ENCODE measurements at regions not wholly inside any gene's neighbourhood (a gene's known extent, or its start where the extent isn't known, plus 50 kb on each side); places are given as distances from the start of the nearest gene placed in this dataset.

DNA sequence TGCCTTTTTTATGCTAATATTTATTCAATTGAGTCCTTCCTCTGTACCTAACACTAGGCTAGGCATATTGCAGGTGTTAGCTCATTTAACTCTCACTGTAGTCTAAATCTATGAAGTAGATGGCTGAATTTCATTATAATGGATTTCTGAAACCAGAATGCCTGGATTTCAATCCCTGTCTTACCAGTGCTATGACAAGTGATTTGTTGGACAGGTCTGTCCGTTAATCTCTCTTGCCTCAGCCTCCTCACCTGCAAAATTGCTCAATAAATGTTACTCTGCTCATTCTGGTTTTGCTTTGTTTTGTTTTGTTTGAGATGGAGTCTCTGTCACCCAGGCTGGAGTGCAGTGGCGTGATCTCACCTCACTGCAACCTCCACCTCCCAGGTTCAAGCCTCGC is 146.1 kb upstream of the ADGRL2 start:
- TF ChIP-seq, protein P1, sequence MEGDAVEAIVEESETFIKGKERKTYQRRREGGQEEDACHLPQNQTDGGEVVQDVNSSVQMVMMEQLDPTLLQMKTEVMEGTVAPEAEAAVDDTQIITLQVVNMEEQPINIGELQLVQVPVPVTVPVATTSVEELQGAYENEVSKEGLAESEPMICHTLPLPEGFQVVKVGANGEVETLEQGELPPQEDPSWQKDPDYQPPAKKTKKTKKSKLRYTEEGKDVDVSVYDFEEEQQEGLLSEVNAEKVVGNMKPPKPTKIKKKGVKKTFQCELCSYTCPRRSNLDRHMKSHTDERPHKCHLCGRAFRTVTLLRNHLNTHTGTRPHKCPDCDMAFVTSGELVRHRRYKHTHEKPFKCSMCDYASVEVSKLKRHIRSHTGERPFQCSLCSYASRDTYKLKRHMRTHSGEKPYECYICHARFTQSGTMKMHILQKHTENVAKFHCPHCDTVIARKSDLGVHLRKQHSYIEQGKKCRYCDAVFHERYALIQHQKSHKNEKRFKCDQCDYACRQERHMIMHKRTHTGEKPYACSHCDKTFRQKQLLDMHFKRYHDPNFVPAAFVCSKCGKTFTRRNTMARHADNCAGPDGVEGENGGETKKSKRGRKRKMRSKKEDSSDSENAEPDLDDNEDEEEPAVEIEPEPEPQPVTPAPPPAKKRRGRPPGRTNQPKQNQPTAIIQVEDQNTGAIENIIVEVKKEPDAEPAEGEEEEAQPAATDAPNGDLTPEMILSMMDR (IDR thresholded peaks at IDR 0.05) = no peak
- TF ChIP-seq SIN3A (IDR thresholded peaks at IDR 0.05; ENCODE audit: borderline replicate concordance, insufficient read depth, low read depth, low read length) (no peak), POLR2AphosphoS5 (IDR thresholded peaks at IDR 0.05; ENCODE audit: low read depth, low read length) (no peak), TCF7L2 (IDR thresholded peaks at IDR 0.05; ENCODE audit: low read depth, low read length) (no peak)
- TF ChIP-seq, protein P2, sequence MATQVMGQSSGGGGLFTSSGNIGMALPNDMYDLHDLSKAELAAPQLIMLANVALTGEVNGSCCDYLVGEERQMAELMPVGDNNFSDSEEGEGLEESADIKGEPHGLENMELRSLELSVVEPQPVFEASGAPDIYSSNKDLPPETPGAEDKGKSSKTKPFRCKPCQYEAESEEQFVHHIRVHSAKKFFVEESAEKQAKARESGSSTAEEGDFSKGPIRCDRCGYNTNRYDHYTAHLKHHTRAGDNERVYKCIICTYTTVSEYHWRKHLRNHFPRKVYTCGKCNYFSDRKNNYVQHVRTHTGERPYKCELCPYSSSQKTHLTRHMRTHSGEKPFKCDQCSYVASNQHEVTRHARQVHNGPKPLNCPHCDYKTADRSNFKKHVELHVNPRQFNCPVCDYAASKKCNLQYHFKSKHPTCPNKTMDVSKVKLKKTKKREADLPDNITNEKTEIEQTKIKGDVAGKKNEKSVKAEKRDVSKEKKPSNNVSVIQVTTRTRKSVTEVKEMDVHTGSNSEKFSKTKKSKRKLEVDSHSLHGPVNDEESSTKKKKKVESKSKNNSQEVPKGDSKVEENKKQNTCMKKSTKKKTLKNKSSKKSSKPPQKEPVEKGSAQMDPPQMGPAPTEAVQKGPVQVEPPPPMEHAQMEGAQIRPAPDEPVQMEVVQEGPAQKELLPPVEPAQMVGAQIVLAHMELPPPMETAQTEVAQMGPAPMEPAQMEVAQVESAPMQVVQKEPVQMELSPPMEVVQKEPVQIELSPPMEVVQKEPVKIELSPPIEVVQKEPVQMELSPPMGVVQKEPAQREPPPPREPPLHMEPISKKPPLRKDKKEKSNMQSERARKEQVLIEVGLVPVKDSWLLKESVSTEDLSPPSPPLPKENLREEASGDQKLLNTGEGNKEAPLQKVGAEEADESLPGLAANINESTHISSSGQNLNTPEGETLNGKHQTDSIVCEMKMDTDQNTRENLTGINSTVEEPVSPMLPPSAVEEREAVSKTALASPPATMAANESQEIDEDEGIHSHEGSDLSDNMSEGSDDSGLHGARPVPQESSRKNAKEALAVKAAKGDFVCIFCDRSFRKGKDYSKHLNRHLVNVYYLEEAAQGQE (IDR thresholded peaks at IDR 0.05; ENCODE audit: insufficient read depth in 1 of 2, low read depth in 2 of 2, low read length in 1 of 2) = no peak

Data from Panc1 (cell line).